ENCODE measurements at regions not wholly inside any gene's neighbourhood (a gene's known extent, or its start where the extent isn't known, plus 50 kb on each side); places are given as distances from the start of the nearest gene placed in this dataset.

DNA sequence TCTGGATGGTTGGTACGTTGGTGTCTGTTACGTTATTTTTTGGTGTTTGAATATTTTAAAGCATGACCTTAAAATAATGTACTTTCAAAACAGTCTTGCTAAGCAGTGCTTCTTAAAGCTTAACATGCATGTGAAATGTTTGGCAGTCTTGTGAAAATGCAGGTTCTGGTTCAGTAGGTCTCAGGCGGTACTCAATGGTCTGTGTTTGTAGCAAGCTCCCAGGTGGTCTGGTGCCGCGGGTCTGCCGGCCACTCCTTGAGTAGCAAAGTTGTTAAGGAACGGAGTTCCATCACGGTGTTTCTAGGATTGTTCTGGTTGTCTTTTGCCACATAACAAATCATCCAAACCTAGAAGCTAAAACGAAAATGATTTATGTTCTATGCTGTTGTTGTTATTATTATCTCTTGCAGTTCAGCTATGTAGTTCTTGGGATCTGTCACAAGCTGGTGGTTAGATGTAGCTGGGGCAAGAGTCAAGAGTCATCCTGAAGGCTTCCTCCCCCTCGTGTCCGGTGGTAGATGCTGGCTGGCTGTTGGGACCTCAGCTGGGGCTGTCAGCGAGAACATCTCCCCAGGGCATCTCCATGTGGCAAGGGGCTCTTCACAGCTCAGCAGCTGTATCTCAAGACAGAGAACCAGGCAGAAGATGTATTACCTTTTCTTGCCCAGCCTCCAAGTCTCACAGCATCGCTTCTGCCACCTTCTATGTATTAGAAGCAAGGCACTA lies 186.8 kb downstream of the PALM2AKAP2 start:
- Histone ChIP-seq H3K4me1 (no peaks in the 10 kb centered on the region), H3K36me3 (no peaks in the 10 kb centered on the region), H3K4me3 (no peak overlapping the region), H3K27ac (no peak overlapping the region), H3K9me3 (no peaks in the 10 kb centered on the region), H3K27me3 (no peaks in the 10 kb centered on the region)
- TF ChIP-seq POLR2AphosphoS5 (IDR thresholded peaks at IDR 0.05) = no peak
- TF ChIP-seq POLR2A (IDR thresholded peaks at IDR 0.05) = no peak
- no peak for DNase-seq (ENCODE audit: low spot score in 2 of 2)
- intact Hi-C loops (cut with DNase I; ENCODE audit: low total_unique reads) = no loop called here

DNA sequence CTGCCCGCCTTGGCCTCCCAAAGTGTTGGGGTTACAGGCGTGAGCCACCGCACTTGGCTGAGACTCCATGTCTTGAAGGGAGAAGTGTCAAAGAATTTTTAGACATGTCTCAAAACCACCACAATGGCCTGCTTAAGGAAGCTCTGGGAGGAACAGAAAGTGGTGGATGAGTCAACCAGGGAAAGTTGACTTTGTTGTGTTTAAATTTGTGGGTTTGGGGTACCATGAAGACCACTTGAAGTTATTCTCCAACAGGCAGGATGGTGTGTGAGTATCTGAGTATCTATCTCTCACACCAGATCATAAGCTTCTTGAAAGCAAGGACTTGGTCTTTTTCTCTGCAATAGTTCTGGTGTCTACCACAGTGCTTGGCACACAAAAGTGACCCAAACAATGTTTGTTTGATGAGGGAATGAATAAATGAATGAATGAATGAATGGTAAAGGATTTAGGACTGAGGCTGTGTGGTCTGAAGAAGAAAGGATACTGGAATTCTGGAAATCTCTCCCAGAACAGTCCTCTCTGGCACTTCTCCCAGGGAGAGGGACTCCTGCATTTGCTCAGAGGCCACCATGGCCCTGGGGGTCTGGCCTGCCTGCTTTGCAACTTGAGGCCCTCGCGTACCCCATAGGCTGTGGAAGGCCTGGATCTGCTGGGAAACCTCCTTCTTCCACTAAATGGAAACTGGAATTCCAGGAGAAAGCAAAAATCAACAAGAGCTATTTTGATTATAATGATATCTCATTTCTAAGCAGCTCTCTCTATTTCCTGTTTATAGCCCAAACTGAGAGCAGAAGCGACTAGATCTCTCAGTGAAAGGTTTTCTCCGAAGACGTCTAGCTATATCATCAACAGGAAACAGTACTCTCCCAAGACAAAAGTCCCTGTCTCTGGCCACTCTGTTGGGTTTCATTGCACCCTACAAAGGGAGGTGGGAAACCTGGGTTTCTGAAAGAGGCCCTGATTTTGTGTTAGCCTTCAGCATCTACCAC lies 187.9 kb downstream of the PALM2AKAP2 start:
- TF ChIP-seq, protein P1, sequence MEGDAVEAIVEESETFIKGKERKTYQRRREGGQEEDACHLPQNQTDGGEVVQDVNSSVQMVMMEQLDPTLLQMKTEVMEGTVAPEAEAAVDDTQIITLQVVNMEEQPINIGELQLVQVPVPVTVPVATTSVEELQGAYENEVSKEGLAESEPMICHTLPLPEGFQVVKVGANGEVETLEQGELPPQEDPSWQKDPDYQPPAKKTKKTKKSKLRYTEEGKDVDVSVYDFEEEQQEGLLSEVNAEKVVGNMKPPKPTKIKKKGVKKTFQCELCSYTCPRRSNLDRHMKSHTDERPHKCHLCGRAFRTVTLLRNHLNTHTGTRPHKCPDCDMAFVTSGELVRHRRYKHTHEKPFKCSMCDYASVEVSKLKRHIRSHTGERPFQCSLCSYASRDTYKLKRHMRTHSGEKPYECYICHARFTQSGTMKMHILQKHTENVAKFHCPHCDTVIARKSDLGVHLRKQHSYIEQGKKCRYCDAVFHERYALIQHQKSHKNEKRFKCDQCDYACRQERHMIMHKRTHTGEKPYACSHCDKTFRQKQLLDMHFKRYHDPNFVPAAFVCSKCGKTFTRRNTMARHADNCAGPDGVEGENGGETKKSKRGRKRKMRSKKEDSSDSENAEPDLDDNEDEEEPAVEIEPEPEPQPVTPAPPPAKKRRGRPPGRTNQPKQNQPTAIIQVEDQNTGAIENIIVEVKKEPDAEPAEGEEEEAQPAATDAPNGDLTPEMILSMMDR (IDR thresholded peaks at IDR 0.05) = no peak
- TF ChIP-seq POLR2A (IDR thresholded peaks at IDR 0.05) = no peak
- no peak for TF ChIP-seq POLR2AphosphoS5 (IDR thresholded peaks at IDR 0.05)
- no peak for DNase-seq (ENCODE audit: low spot score in 2 of 2)
- H3K4me3 ChIP-seq = no peak overlapping the region
- no peaks in the 10 kb centered on the region for H3K27me3 ChIP-seq
- H3K9me3 ChIP-seq = no peaks in the 10 kb centered on the region
- H3K27ac ChIP-seq = peak overlapping the region in 1 of 2 donors; percentile 10
- intact Hi-C loops (cut with DNase I; ENCODE audit: low total_unique reads) = no loop called here
- no peaks in the 10 kb centered on the region for H3K36me3 ChIP-seq
- H3K4me1 ChIP-seq = no peaks in the 10 kb centered on the region

DNA sequence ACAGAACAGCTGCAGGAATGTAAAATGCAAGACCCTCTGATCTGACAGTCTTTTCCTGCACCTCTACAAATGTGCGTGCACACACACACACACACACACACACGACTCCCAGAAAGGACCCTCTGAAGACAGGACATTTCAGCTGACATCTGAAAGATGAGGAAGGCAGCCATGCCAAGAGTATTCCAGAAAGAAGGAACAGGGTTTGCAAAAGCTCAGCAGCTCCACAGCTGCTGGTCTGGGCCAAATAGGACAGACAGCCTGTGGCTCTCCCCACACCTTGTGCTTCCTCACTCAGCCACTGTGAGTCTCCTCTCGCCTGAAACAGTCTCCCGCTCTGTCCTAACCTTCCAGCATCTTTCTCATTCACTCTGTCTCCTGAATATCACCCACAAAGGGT lies 189.0 kb downstream of the PALM2AKAP2 start:
- intact Hi-C loops (cut with DNase I; ENCODE audit: low total_unique reads) = no loop called here
- DNase-seq (ENCODE audit: low spot score in 2 of 2) = no peak
- TF ChIP-seq, protein P1 (IDR thresholded peaks at IDR 0.05) = no peak
- TF ChIP-seq POLR2A (IDR thresholded peaks at IDR 0.05) (no peak), POLR2AphosphoS5 (IDR thresholded peaks at IDR 0.05) (no peak)
- Histone ChIP-seq H3K4me3 (no peak overlapping the region), H3K27ac (peak overlapping the region in 1 of 2 donors; percentile 10), H3K27me3 (no peaks in the 10 kb centered on the region), H3K4me1 (no peaks in the 10 kb centered on the region), H3K9me3 (no peaks in the 10 kb centered on the region), H3K36me3 (no peaks in the 10 kb centered on the region)

DNA sequence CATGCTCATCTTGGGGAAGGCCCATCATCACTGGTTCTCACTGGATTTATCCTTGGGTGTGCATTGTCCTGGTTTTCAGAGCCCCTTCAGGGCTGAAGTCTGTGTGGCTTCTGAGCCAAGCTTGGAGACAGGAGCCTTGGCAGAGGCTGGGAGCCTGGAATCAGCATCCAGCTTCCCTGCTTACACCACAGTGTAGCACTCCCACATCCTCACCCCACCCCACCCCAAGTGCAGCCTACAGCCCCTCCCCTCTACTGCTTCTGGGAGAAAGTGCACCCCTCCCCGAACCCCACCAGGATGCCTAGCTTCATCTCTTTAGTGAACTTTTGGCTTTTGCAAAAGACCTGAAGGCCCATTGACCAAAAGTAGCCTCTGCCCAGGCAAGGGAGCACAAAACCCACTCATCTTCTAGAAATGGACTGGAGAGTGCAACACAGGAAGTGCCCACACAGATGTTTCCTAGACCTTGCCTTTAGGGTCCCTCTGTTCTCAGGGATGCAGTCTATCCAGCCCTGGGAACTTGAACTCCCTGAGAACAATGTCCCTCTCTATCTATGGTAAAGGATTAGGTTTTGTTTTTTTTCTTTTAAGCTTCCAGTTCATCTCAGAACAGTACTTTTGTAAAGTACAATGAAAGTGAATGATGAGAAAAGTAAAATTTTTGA lies 189.7 kb downstream of the PALM2AKAP2 start:
- Histone ChIP-seq H3K27me3 (no peaks in the 10 kb centered on the region), H3K27ac (peak overlapping the region; percentile 10 to 43), H3K4me3 (no peak overlapping the region), H3K4me1 (no peaks in the 10 kb centered on the region), H3K36me3 (no peaks in the 10 kb centered on the region), H3K9me3 (no peaks in the 10 kb centered on the region)
- no peak for DNase-seq (ENCODE audit: low spot score in 2 of 2)
- TF ChIP-seq POLR2AphosphoS5 (IDR thresholded peaks at IDR 0.05) = no peak
- TF ChIP-seq, protein P1 (IDR thresholded peaks at IDR 0.05) = no peak
- no peak for TF ChIP-seq POLR2A (IDR thresholded peaks at IDR 0.05)
- intact Hi-C loops (cut with DNase I; ENCODE audit: low total_unique reads) = no loop called here

DNA sequence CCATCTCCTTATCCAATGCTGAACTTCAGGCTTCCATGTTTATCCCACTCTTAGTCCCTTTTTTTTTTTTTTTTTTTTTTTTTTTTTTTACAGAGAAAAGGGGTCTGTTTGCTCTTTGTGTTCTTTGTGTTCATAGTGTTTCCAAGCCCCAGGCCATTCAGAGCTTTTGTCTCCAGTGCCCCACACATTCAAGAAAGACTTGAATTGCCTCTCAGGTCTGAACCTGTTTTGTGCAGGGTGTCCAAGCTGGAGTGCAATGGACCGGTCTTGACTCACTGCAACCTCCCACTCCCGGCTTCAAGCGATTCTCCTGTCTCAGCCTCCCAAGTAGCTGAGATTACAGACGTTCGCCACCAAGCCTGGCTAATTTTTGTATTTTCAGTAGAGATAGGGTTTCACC lies 191.2 kb downstream of the PALM2AKAP2 start:
- Histone ChIP-seq H3K9me3 (no peaks in the 10 kb centered on the region), H3K27me3 (no peaks in the 10 kb centered on the region), H3K27ac (no peak overlapping the region), H3K4me3 (no peak overlapping the region), H3K4me1 (no peaks in the 10 kb centered on the region), H3K36me3 (no peaks in the 10 kb centered on the region)
- intact Hi-C loops (cut with DNase I; ENCODE audit: low total_unique reads) = no loop called here
- no peak for DNase-seq (ENCODE audit: low spot score in 2 of 2)
- TF ChIP-seq, protein P1 (IDR thresholded peaks at IDR 0.05) = no peak
- TF ChIP-seq POLR2A (IDR thresholded peaks at IDR 0.05) = no peak
- TF ChIP-seq POLR2AphosphoS5 (IDR thresholded peaks at IDR 0.05) = no peak
